ENCODE measurements at regions not wholly inside any gene's neighbourhood (a gene's known extent, or its start where the extent isn't known, plus 50 kb on each side); places are given as distances from the start of the nearest gene placed in this dataset.

GRCh38 chr18:47718646-47719045, 211.8 kb downstream of the SMAD2 start:
- TF ChIP-seq, protein P1, sequence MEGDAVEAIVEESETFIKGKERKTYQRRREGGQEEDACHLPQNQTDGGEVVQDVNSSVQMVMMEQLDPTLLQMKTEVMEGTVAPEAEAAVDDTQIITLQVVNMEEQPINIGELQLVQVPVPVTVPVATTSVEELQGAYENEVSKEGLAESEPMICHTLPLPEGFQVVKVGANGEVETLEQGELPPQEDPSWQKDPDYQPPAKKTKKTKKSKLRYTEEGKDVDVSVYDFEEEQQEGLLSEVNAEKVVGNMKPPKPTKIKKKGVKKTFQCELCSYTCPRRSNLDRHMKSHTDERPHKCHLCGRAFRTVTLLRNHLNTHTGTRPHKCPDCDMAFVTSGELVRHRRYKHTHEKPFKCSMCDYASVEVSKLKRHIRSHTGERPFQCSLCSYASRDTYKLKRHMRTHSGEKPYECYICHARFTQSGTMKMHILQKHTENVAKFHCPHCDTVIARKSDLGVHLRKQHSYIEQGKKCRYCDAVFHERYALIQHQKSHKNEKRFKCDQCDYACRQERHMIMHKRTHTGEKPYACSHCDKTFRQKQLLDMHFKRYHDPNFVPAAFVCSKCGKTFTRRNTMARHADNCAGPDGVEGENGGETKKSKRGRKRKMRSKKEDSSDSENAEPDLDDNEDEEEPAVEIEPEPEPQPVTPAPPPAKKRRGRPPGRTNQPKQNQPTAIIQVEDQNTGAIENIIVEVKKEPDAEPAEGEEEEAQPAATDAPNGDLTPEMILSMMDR (IDR thresholded peaks at IDR 0.05; ENCODE audit: unreplicated experiment): no peak
- Mint-ChIP-seq H3K36me3 (ENCODE audit: low read depth, unreplicated experiment) (peaks cover 12% of the 10 kb centered on the region), H3K4me3 (ENCODE audit: unreplicated experiment) (no peak overlapping the region), H3K9me3 (ENCODE audit: unreplicated experiment) (peaks cover 6% of the 10 kb centered on the region), H3K27me3 (ENCODE audit: unreplicated experiment) (peaks cover 8% of the 10 kb centered on the region), H3K4me1 (ENCODE audit: unreplicated experiment) (peaks cover 16% of the 10 kb centered on the region), H3K27ac (ENCODE audit: unreplicated experiment) (no peak overlapping the region)
- no peak for DNase-seq (ENCODE audit: low spot score)

DNA sequence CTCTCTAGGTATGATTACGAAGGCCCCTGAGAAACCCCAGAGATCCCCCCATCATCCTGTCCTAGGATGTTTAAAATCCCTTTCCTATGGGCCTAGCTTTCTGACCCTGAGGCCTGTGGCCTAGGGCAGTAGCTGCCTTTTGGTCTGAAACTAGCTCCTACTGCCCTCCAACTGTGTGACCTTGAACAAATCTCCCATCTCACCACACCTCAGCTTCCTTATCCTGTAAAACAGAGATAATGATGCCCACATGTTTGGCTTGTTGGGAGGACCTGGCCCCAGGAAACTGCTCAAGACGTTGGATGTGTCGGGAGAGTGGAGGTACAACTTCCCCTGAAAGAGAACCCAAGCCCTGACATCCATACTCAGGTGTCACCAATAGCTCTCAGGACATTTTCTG, 213.2 kb downstream of the SMAD2 start:
- Mint-ChIP-seq H3K4me3 (ENCODE audit: unreplicated experiment) (no peak overlapping the region), H3K4me1 (ENCODE audit: unreplicated experiment) (peaks cover 16% of the 10 kb centered on the region), H3K27me3 (ENCODE audit: unreplicated experiment) (peaks cover 7% of the 10 kb centered on the region), H3K27ac (ENCODE audit: unreplicated experiment) (no peak overlapping the region), H3K9me3 (ENCODE audit: unreplicated experiment) (peaks cover 6% of the 10 kb centered on the region), H3K36me3 (ENCODE audit: low read depth, unreplicated experiment) (peaks cover 8% of the 10 kb centered on the region)
- DNase-seq (ENCODE audit: low spot score): no peak
- TF ChIP-seq, protein P1 (IDR thresholded peaks at IDR 0.05; ENCODE audit: unreplicated experiment): no peak

- peaks cover 6% of the 10 kb centered on the region for H3K9me3 Mint-ChIP-seq (ENCODE audit: unreplicated experiment)
- peaks cover 8% of the 10 kb centered on the region for H3K36me3 Mint-ChIP-seq (ENCODE audit: low read depth, unreplicated experiment)
- peaks cover 16% of the 10 kb centered on the region for H3K4me1 Mint-ChIP-seq (ENCODE audit: unreplicated experiment)
- no peak overlapping the region for H3K4me3 Mint-ChIP-seq (ENCODE audit: unreplicated experiment)
- peaks cover 7% of the 10 kb centered on the region for H3K27me3 Mint-ChIP-seq (ENCODE audit: unreplicated experiment)
- DNase-seq (ENCODE audit: low spot score): no peak
- H3K27ac Mint-ChIP-seq (ENCODE audit: unreplicated experiment): no peak overlapping the region
- TF ChIP-seq, protein P1 (IDR thresholded peaks at IDR 0.05; ENCODE audit: unreplicated experiment): no peak
Measured at GRCh38 chr18:47716632-47717185, 213.8 kb downstream of the SMAD2 start.

- Mint-ChIP-seq H3K27me3 (ENCODE audit: unreplicated experiment) (peaks cover 8% of the 10 kb centered on the region), H3K27ac (ENCODE audit: unreplicated experiment) (no peak overlapping the region), H3K4me3 (ENCODE audit: unreplicated experiment) (no peak overlapping the region), H3K9me3 (ENCODE audit: unreplicated experiment) (peaks cover 6% of the 10 kb centered on the region), H3K4me1 (ENCODE audit: unreplicated experiment) (peaks cover 19% of the 10 kb centered on the region), H3K36me3 (ENCODE audit: low read depth, unreplicated experiment) (peaks cover 5% of the 10 kb centered on the region)
- no peak for DNase-seq (ENCODE audit: low spot score)
- TF ChIP-seq, protein P1 (IDR thresholded peaks at IDR 0.05; ENCODE audit: unreplicated experiment): no peak
Measured at GRCh38 chr18:47710451-47710850, 220.0 kb downstream of the SMAD2 start.

DNA sequence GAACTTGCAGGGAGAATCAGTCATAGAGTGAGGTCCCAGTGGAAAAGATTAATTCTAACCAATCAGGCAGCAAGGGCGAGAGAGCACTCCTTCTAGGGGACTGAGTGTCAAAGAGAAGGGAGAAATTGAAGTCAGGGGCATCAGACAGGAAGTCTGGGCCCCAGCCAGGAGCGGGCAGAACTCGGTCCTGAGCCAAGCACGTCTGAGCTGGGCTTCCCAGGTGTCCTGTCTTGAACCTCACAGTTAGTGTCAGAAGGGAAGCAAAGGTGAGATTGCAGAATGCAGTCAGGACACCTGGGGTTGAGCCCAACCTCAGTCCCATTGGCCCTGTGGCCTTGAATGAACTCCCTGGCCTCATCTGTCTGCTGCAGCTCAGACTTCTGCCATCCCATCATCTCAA, 220.9 kb downstream of the SMAD2 start:
- Mint-ChIP-seq H3K27ac (ENCODE audit: unreplicated experiment) (no peak overlapping the region), H3K27me3 (ENCODE audit: unreplicated experiment) (peaks cover 5% of the 10 kb centered on the region), H3K4me1 (ENCODE audit: unreplicated experiment) (peaks cover 11% of the 10 kb centered on the region), H3K9me3 (ENCODE audit: unreplicated experiment) (no peaks in the 10 kb centered on the region), H3K4me3 (ENCODE audit: unreplicated experiment) (no peak overlapping the region), H3K36me3 (ENCODE audit: low read depth, unreplicated experiment) (no peaks in the 10 kb centered on the region)
- TF ChIP-seq, protein P1 (IDR thresholded peaks at IDR 0.05; ENCODE audit: unreplicated experiment): no peak
- DNase-seq (ENCODE audit: low spot score): no peak

Data from endothelial cell (in vitro differentiated cells).